Aorta (tissue), 5 donors: ENCODE measurements at regions not wholly inside any gene's neighbourhood (a gene's known extent, or its start where the extent isn't known, plus 50 kb on each side); places are given as distances from the start of the nearest gene placed in this dataset.

Source experiments
- ATAC-seq: fragments of 200-7000 bp; cut with Tn5 transposase; one replicate; pipeline ENCODE4 v1.9.1; 2022; ENCODE audit warnings: moderate library complexity; ENCODE audit not compliant: low FRiP score
- DNase-seq, 2 donors: peaks; one replicate each; pipeline ENCODE4 v3.0.0-alpha.2; 2020
- H3K27ac ChIP-seq, 2 donors: one replicate each; pipeline ENCODE4 v1.5.1; 2013; ENCODE audit warnings: low read length in 2 of 2, mild to moderate bottlenecking in 2 of 2, moderate library complexity in 2 of 2, control low read depth in 1 of 2, inconsistent platforms in 1 of 2, low read depth in 1 of 2
- H3K27me3 ChIP-seq, 2 donors: one replicate each; pipeline ENCODE4 v1.6.1; 2013; ENCODE audit warnings: control low read depth in 1 of 2, low read length in 1 of 2, mild to moderate bottlenecking in 1 of 2, moderate library complexity in 1 of 2; ENCODE audit not compliant: insufficient read depth in 2 of 2, control insufficient read depth in 1 of 2
- H3K36me3 ChIP-seq, 2 donors: one replicate each; pipeline ENCODE4 v1.6.1; 2013; ENCODE audit warnings: control low read depth in 1 of 2, low read length in 1 of 2, mild to moderate bottlenecking in 1 of 2; ENCODE audit not compliant: insufficient read depth in 2 of 2, control insufficient read depth in 1 of 2
- H3K4me1 ChIP-seq, 2 donors: one replicate each; pipeline ENCODE4 v1.6.1; 2013; ENCODE audit warnings: low read length in 2 of 2, control low read depth in 1 of 2, mild to moderate bottlenecking in 1 of 2, moderate library complexity in 1 of 2; ENCODE audit not compliant: insufficient read depth in 2 of 2, control insufficient read depth in 1 of 2
- H3K4me3 ChIP-seq, 2 donors: one replicate each; pipeline ENCODE4 v1.5.1; 2013; ENCODE audit warnings: low read length in 2 of 2, control low read depth in 1 of 2, mild to moderate bottlenecking in 1 of 2
- H3K9me3 ChIP-seq: one replicate; pipeline ENCODE4 v1.6.1; 2013; ENCODE audit warnings: mild to moderate bottlenecking, low read length; ENCODE audit not compliant: control insufficient read depth
- WGBS, 2 donors: extraction: QIAGEN DNeasy Blood & Tissue Kit; methylation state at CpG; one replicate each; pipeline ENCODE4 v1.1.7; 2013; 5-methylcytosine and 5-hydroxymethylcytosine counted together
- intact Hi-C, 2 donors: fragments of 100-400 bp; cut with DNase I; formaldehyde crosslinking; loops; one replicate each; pipeline versions ENCODE4 v1.14.2 to v1.15.0; 2022
- donor health status: healthy with polysubstance abuse.
- donor health status: Bipolar disorder and iron deficiency.
- donor health status: DM: no; HTN: no; CAD: no.
- donor health status: DM: no; HTN: no; CAD: no.
- donor health status: DM: yes; HTN: yes; CAD: no.

GRCh38 chr11:23138761-23139160, 278.5 kb upstream of the CCDC179 start:
- DNase-seq (no peak), ATAC-seq (no peak)
- no peaks in the 10 kb centered on the region for H3K4me1 ChIP-seq
- no peak overlapping the region for H3K4me3 ChIP-seq
- no peaks in the 10 kb centered on the region for H3K9me3 ChIP-seq
- H3K36me3 ChIP-seq: no peaks in the 10 kb centered on the region
- H3K27me3 ChIP-seq: no peaks in the 10 kb centered on the region
- H3K27ac ChIP-seq: no peak overlapping the region
- intact Hi-C loops: no loop called here
- 36 to 79% methylated on average over 1 of the region's 1 CpG for WGBS, 2 donors

- Histone ChIP-seq H3K4me3 (no peak overlapping the region), H3K9me3 (no peaks in the 10 kb centered on the region), H3K27me3 (no peaks in the 10 kb centered on the region), H3K27ac (no peak overlapping the region), H3K4me1 (no peaks in the 10 kb centered on the region), H3K36me3 (no peaks in the 10 kb centered on the region)
- intact Hi-C loops: no loop called here
- ATAC-seq (no peak), DNase-seq (no peak)
- 13 to 23% methylated on average over 2 of the region's 2 CpGs for WGBS, 2 donors
These were observed 282.7 kb upstream of the CCDC179 start for GRCh38 chr11:23143022-23143421.

- Histone ChIP-seq H3K9me3 (no peaks in the 10 kb centered on the region), H3K27ac (no peak overlapping the region), H3K4me3 (no peak overlapping the region), H3K4me1 (no peaks in the 10 kb centered on the region), H3K27me3 (no peaks in the 10 kb centered on the region), H3K36me3 (no peaks in the 10 kb centered on the region)
- intact Hi-C loops: no loop called here
- WGBS, 2 donors: 77 to 83% methylated on average over 2 of the region's 2 CpGs
- no peak for DNase-seq
- no peak for ATAC-seq
These were observed 291.5 kb upstream of the CCDC179 start for GRCh38 chr11:23151819-23152218.

GRCh38 chr11:23155503-23155902, 295.2 kb upstream of the CCDC179 start:
- Histone ChIP-seq H3K4me1 (no peaks in the 10 kb centered on the region), H3K4me3 (no peak overlapping the region), H3K9me3 (no peaks in the 10 kb centered on the region), H3K27me3 (no peaks in the 10 kb centered on the region), H3K27ac (no peak overlapping the region), H3K36me3 (no peaks in the 10 kb centered on the region)
- DNase-seq (no peak), ATAC-seq (no peak)
- intact Hi-C loops: no loop called here
- 91 to 96% methylated on average over 1 of the region's 1 CpG for WGBS, 2 donors

- DNase-seq: no peak
- no peaks in the 10 kb centered on the region for H3K4me1 ChIP-seq
- no peak for ATAC-seq
- no peaks in the 10 kb centered on the region for H3K9me3 ChIP-seq
- no peak overlapping the region for H3K4me3 ChIP-seq
- no peaks in the 10 kb centered on the region for H3K27me3 ChIP-seq
- H3K36me3 ChIP-seq: no peaks in the 10 kb centered on the region
- no peak overlapping the region for H3K27ac ChIP-seq
- intact Hi-C loops: no loop called here
- 89 to 93% methylated on average over 1 of the region's 1 CpG for WGBS, 2 donors
These were observed 303.7 kb upstream of the CCDC179 start for GRCh38 chr11:23164022-23164421.

GRCh38 chr11:23166376-23166775, 306.1 kb upstream of the CCDC179 start:
- WGBS, 2 donors: 80 to 95% methylated on average over 1 of the region's 1 CpG
- ATAC-seq: no peak
- Histone ChIP-seq H3K4me1 (no peaks in the 10 kb centered on the region), H3K9me3 (no peaks in the 10 kb centered on the region), H3K4me3 (no peak overlapping the region), H3K36me3 (no peaks in the 10 kb centered on the region), H3K27me3 (no peaks in the 10 kb centered on the region), H3K27ac (no peak overlapping the region)
- intact Hi-C loops: no loop called here
- DNase-seq: no peak

GRCh38 chr11:23179609-23180008, 319.3 kb upstream of the CCDC179 start:
- Histone ChIP-seq H3K27me3 (no peaks in the 10 kb centered on the region), H3K36me3 (no peaks in the 10 kb centered on the region), H3K4me1 (no peaks in the 10 kb centered on the region), H3K27ac (no peak overlapping the region), H3K4me3 (no peak overlapping the region), H3K9me3 (no peaks in the 10 kb centered on the region)
- intact Hi-C loops: no loop called here
- DNase-seq (no peak), ATAC-seq (no peak)
- 79 to 86% methylated on average over 1 of the region's 1 CpG for WGBS, 2 donors

GRCh38 chr11:23181022-23181807, 320.9 kb upstream of the CCDC179 start:
- no peak for ATAC-seq
- WGBS, 2 donors: 79 to 90% methylated on average over 4 of the region's 4 CpGs
- H3K4me3 ChIP-seq: no peak overlapping the region
- H3K9me3 ChIP-seq: no peaks in the 10 kb centered on the region
- H3K27me3 ChIP-seq: no peaks in the 10 kb centered on the region
- DNase-seq: no peak
- no peak overlapping the region for H3K27ac ChIP-seq
- no peaks in the 10 kb centered on the region for H3K36me3 ChIP-seq
- no peaks in the 10 kb centered on the region for H3K4me1 ChIP-seq
- intact Hi-C loops: no loop called here

GRCh38 chr11:23192256-23192655, 332.0 kb upstream of the CCDC179 start:
- WGBS, 2 donors: 71 to 76% methylated on average over 3 of the region's 3 CpGs
- intact Hi-C loops: no loop called here
- H3K4me1 ChIP-seq: no peaks in the 10 kb centered on the region
- H3K4me3 ChIP-seq: no peak overlapping the region
- H3K27ac ChIP-seq: no peak overlapping the region
- no peaks in the 10 kb centered on the region for H3K27me3 ChIP-seq
- DNase-seq: no peak
- ATAC-seq: no peak
- H3K9me3 ChIP-seq: no peaks in the 10 kb centered on the region
- no peaks in the 10 kb centered on the region for H3K36me3 ChIP-seq
